DOHH2 (cell line): ENCODE measurements at regions not wholly inside any gene's neighbourhood (a gene's known extent, or its start where the extent isn't known, plus 50 kb on each side); places are given as distances from the start of the nearest gene placed in this dataset.

Source experiments
- H3F3A ChIP-seq: fragments of 200-600 bp; sonication (generic), shearing (Covaris generic); 2 replicates; pipeline ENCODE4 v1.6.0; 2016; ENCODE audit warnings: antibody characterized with exemption, mild to moderate bottlenecking; ENCODE audit not compliant: control insufficient read depth, insufficient read depth
- H3K27ac ChIP-seq: fragments of 200-600 bp; sonication (generic); 2 replicates; pipeline ENCODE4 v1.5.1; 2014; ENCODE audit warnings: low read depth, mild to moderate bottlenecking, low read length, moderate library complexity
- H3K27me3 ChIP-seq: fragments of 200-600 bp; sonication (generic); 2 replicates; pipeline ENCODE4 v1.6.1; 2014; ENCODE audit warnings: mild to moderate bottlenecking, low read length, mixed read lengths; ENCODE audit not compliant: control insufficient read depth
- H3K36me3 ChIP-seq: fragments of 200-600 bp; sonication (generic); 2 replicates; pipeline ENCODE4 v1.6.1; 2014; ENCODE audit warnings: mild to moderate bottlenecking, low read length, moderate library complexity, mixed read lengths; ENCODE audit not compliant: control insufficient read depth
- H3K4me1 ChIP-seq: fragments of 200-600 bp; sonication (generic); 2 replicates; pipeline ENCODE4 v1.6.1; 2014; ENCODE audit warnings: mild to moderate bottlenecking, low read length, mixed read lengths; ENCODE audit not compliant: control insufficient read depth
- H3K4me2 ChIP-seq: fragments of 200-600 bp; sonication (generic); 2 replicates; pipeline ENCODE4 v1.6.0; 2014; ENCODE audit warnings: mild to moderate bottlenecking, low read length, moderate library complexity
- H3K4me3 ChIP-seq: fragments of 200-600 bp; sonication (generic); 2 replicates; pipeline ENCODE4 v1.5.1; 2014; ENCODE audit warnings: mild to moderate bottlenecking, low read length, mixed read lengths
- H3K79me2 ChIP-seq: fragments of 200-600 bp; sonication (generic); 2 replicates; pipeline ENCODE4 v1.6.1; 2014; ENCODE audit warnings: mild to moderate bottlenecking, low read length, mixed read lengths; ENCODE audit not compliant: control insufficient read depth
- H3K9me2 ChIP-seq: fragments of 200-600 bp; sonication (generic); replicated peaks from 2 replicates; pipeline ENCODE4 v1.6.1; 2014; ENCODE audit warnings: mild to moderate bottlenecking, low read length, mixed read lengths; ENCODE audit not compliant: control insufficient read depth
- H3K9me3 ChIP-seq: fragments of 200-600 bp; sonication (generic); 2 replicates; pipeline ENCODE4 v1.6.1; 2014; ENCODE audit warnings: antibody characterized with exemption, low read length, mixed read lengths; ENCODE audit not compliant: control insufficient read depth, insufficient read depth
- H4K20me1 ChIP-seq: fragments of 200-600 bp; sonication (generic); 2 replicates; pipeline ENCODE4 v1.6.0; 2014; ENCODE audit warnings: low read depth, mild to moderate bottlenecking, antibody characterized with exemption, low read length, moderate library complexity; ENCODE audit not compliant: control insufficient read depth, insufficient read depth
- CTCF ChIP-seq: fragments of 200-600 bp; sonication (generic); IDR thresholded peaks from one replicate; pipeline ENCODE4 v1.5.1; 2014; ENCODE audit warnings: antibody characterized with exemption, mild to moderate bottlenecking, low read depth, low read length; ENCODE audit not compliant: poor library complexity, severe bottlenecking
- EZH2phosphoT487 ChIP-seq: fragments of 200-600 bp; sonication (generic); IDR thresholded peaks from 2 replicates; pipeline ENCODE4 v1.6.1; 2017; ENCODE audit warnings: borderline replicate concordance, mild to moderate bottlenecking, antibody characterized with exemption, low read length, moderate library complexity, mixed read lengths

- Histone ChIP-seq H3K9me2 (no peaks in the 10 kb centered on the region), H3K27me3 (no peaks in the 10 kb centered on the region), H3K9me3 (no peaks in the 10 kb centered on the region), H3K79me2 (no peaks in the 10 kb centered on the region), H3K36me3 (no peaks in the 10 kb centered on the region), H3K27ac (no peak overlapping the region), H3K4me3 (no peak overlapping the region), H3F3A (no peaks in the 10 kb centered on the region), H4K20me1 (no peaks in the 10 kb centered on the region), H3K4me2 (no peak overlapping the region), H3K4me1 (no peaks in the 10 kb centered on the region)
- TF ChIP-seq CTCF (no peak), EZH2phosphoT487 (no peak)
Observed at GRCh38 chr10:121134711-121135110, 283.5 kb downstream of the WDR11 start.

GRCh38 chr10:121135512-121135911 lies 284.4 kb downstream of the WDR11 start:
- H3K4me2 ChIP-seq: no peak overlapping the region
- TF ChIP-seq EZH2phosphoT487 (no peak), CTCF (no peak)
- no peak overlapping the region for H3K4me3 ChIP-seq
- no peaks in the 10 kb centered on the region for H4K20me1 ChIP-seq
- no peaks in the 10 kb centered on the region for H3K27me3 ChIP-seq
- no peaks in the 10 kb centered on the region for H3K9me3 ChIP-seq
- no peaks in the 10 kb centered on the region for H3K79me2 ChIP-seq
- H3K27ac ChIP-seq: no peak overlapping the region
- H3K4me1 ChIP-seq: no peaks in the 10 kb centered on the region
- no peaks in the 10 kb centered on the region for H3K9me2 ChIP-seq
- no peaks in the 10 kb centered on the region for H3F3A ChIP-seq
- H3K36me3 ChIP-seq: no peaks in the 10 kb centered on the region

- H3K4me1 ChIP-seq: no peaks in the 10 kb centered on the region
- no peak overlapping the region for H3K4me2 ChIP-seq
- H3K79me2 ChIP-seq: no peaks in the 10 kb centered on the region
- no peaks in the 10 kb centered on the region for H3K9me2 ChIP-seq
- H3K27me3 ChIP-seq: no peaks in the 10 kb centered on the region
- no peak for TF ChIP-seq CTCF
- TF ChIP-seq EZH2phosphoT487: no peak
- no peaks in the 10 kb centered on the region for H3F3A ChIP-seq
- H4K20me1 ChIP-seq: no peaks in the 10 kb centered on the region
- no peak overlapping the region for H3K27ac ChIP-seq
- no peaks in the 10 kb centered on the region for H3K36me3 ChIP-seq
- no peaks in the 10 kb centered on the region for H3K9me3 ChIP-seq
- H3K4me3 ChIP-seq: no peak overlapping the region
Observed at GRCh38 chr10:121137533-121137932, 286.4 kb downstream of the WDR11 start.
